ENCODE measurements at regions not wholly inside any gene's neighbourhood (a gene's known extent, or its start where the extent isn't known, plus 50 kb on each side); places are given as distances from the start of the nearest gene placed in this dataset.

DNA sequence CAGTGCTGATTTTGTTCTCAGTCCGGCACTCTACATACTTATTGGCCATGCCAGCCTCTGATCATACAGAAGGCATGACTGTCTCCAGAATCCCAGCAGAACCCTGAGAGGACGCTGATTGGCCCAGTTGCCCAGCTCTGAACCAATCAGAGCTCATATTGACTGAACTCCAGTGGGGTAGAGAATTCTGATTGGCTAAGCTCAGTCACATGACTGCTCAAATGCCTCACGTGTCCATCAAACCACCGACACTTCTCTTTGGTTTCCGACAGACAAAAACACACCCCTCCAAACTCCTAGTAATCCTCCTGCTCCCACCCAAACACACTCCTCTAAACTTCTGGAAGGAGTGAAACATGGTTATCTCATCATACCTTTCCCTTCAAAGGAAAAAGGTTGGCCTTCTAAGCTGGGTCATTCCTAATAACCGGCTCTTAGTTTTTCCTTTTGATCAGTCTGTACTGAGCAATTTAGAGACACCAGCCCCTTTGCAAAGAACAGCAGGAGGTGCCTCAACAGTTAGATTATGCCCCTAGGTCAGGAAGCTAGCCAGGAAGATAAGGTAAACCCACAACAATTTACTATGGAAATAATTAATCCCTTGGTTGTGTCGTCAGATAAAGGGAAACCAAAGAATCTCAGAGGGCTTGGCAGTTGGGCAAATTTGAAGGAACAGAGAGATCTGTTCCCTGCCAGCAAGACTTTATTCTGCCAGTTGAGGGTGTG is 187.8 kb downstream of the TLE3 start:
- TF ChIP-seq, protein P1, sequence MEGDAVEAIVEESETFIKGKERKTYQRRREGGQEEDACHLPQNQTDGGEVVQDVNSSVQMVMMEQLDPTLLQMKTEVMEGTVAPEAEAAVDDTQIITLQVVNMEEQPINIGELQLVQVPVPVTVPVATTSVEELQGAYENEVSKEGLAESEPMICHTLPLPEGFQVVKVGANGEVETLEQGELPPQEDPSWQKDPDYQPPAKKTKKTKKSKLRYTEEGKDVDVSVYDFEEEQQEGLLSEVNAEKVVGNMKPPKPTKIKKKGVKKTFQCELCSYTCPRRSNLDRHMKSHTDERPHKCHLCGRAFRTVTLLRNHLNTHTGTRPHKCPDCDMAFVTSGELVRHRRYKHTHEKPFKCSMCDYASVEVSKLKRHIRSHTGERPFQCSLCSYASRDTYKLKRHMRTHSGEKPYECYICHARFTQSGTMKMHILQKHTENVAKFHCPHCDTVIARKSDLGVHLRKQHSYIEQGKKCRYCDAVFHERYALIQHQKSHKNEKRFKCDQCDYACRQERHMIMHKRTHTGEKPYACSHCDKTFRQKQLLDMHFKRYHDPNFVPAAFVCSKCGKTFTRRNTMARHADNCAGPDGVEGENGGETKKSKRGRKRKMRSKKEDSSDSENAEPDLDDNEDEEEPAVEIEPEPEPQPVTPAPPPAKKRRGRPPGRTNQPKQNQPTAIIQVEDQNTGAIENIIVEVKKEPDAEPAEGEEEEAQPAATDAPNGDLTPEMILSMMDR (IDR thresholded peaks at IDR 0.05), result no peak
- no peak for TF ChIP-seq POLR2A (IDR thresholded peaks at IDR 0.05)

Measured in vagina (tissue), 2 donors.